Gastrocnemius medialis (tissue), 4 donors: ENCODE measurements at regions not wholly inside any gene's neighbourhood (a gene's known extent, or its start where the extent isn't known, plus 50 kb on each side); places are given as distances from the start of the nearest gene placed in this dataset.

ENCODE experiments used
- POLR2A ChIP-seq, 2 donors: fragments of 450-650 bp; IDR thresholded peaks; one replicate each; pipeline ENCODE4 v1.6.1; 2017; ENCODE audit warnings: antibody characterized with exemption in 2 of 2, mild to moderate bottlenecking in 2 of 2, moderate library complexity in 2 of 2
- TF ChIP-seq, protein P1 (sequence below), 5 experiments: fragments of 450-650 bp in 3 of 5; fragments of 200-600 bp in 2 of 5; sonication (generic) in 2 of 5; IDR thresholded peaks in 4 of 5; conservative IDR thresholded peaks in 1 of 5; 1 replicate in 4 of 5; 2 replicates in 1 of 5; pipeline ENCODE4 v1.5.1; 2016 to 2019; ENCODE audit warnings: antibody characterized with exemption in 5 of 5, mild to moderate bottlenecking in 3 of 5, moderate library complexity in 3 of 5

DNA sequence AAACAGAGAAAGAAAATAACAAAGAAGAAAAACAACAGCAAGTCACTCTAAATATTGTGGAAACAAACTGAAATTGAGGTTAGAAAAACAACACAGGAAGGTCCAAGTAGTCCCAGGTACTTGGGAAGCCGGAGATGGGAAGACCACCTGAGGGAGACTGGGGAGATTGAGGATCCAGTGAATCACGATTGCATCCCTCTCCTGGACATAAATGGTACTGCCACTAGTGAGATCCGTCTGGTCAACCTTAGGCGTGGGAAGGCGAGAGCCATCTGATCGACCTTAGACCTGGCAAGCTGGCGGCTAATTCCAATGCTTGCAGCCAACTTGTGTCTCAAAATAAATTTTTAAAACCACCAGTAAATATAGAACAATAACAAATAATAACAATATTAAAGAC is 81.9 kb downstream of the ZNF726 start:
- TF ChIP-seq, protein P1, sequence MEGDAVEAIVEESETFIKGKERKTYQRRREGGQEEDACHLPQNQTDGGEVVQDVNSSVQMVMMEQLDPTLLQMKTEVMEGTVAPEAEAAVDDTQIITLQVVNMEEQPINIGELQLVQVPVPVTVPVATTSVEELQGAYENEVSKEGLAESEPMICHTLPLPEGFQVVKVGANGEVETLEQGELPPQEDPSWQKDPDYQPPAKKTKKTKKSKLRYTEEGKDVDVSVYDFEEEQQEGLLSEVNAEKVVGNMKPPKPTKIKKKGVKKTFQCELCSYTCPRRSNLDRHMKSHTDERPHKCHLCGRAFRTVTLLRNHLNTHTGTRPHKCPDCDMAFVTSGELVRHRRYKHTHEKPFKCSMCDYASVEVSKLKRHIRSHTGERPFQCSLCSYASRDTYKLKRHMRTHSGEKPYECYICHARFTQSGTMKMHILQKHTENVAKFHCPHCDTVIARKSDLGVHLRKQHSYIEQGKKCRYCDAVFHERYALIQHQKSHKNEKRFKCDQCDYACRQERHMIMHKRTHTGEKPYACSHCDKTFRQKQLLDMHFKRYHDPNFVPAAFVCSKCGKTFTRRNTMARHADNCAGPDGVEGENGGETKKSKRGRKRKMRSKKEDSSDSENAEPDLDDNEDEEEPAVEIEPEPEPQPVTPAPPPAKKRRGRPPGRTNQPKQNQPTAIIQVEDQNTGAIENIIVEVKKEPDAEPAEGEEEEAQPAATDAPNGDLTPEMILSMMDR (IDR thresholded peaks at IDR 0.05 in 4 of 5, conservative IDR thresholded peaks at IDR 0.05 in 1 of 5): peak in 1 of 5 experiments; percentile 28
- no peak for TF ChIP-seq POLR2A (IDR thresholded peaks at IDR 0.05)
